C4-2B (cell line): ENCODE measurements at regions not wholly inside any gene's neighbourhood (a gene's known extent, or its start where the extent isn't known, plus 50 kb on each side); places are given as distances from the start of the nearest gene placed in this dataset.

Experiments used
- CTCF ChIP-seq: fragments of 450-650 bp; conservative IDR thresholded peaks from 2 replicates; pipeline ENCODE4 v1.5.1; 2017; ENCODE audit warnings: mild to moderate bottlenecking
- ZFX ChIP-seq: fragments of 450-650 bp; IDR thresholded peaks from 2 replicates; pipeline ENCODE4 v1.6.1; 2017

- TF ChIP-seq CTCF (no peak), ZFX (no peak)
These were observed 179.7 kb upstream of the LRRC7 start for GRCh38 chr1:69388044-69388443.
